ENCODE measurements at regions not wholly inside any gene's neighbourhood (a gene's known extent, or its start where the extent isn't known, plus 50 kb on each side); places are given as distances from the start of the nearest gene placed in this dataset.
"Not testable (repeated sequence)": the region's sequence is repeated elsewhere in the genome, so short reads cannot be mapped to it uniquely, and the experiment has no call there.

GRCh38 chr7:9552431-9552830 is 1119.0 kb downstream of the NXPH1 start:
- not testable (repeated sequence) for DNase-seq

- peak; percentile 42 for DNase-seq
These were observed 1124.4 kb downstream of the NXPH1 start for GRCh38 chr7:9557853-9558252.

- no peak for DNase-seq
These were observed 1142.3 kb downstream of the NXPH1 start for GRCh38 chr7:9575716-9576115.

GRCh38 chr7:9582824-9583223 is 1149.4 kb downstream of the NXPH1 start:
- DNase-seq = no peak

- no peak for DNase-seq
These were observed 1165.0 kb downstream of the NXPH1 start for GRCh38 chr7:9598411-9598810.

- DNase-seq = no peak
These were observed 1167.6 kb downstream of the NXPH1 start for GRCh38 chr7:9600974-9601373.

GRCh38 chr7:9603291-9603690 is 1169.9 kb downstream of the NXPH1 start:
- DNase-seq = no peak

- no peak for DNase-seq
These were observed 1175.2 kb downstream of the NXPH1 start for GRCh38 chr7:9608560-9608959.

- DNase-seq = not testable (repeated sequence)
These were observed 1187.5 kb downstream of the NXPH1 start for GRCh38 chr7:9620899-9621298.

GRCh38 chr7:9621306-9621902 is 1188.0 kb downstream of the NXPH1 start:
- not testable (repeated sequence) for DNase-seq

GRCh38 chr7:9621927-9622326 is 1188.5 kb downstream of the NXPH1 start:
- DNase-seq = no peak

GRCh38 chr7:9625953-9626352 is 1192.5 kb downstream of the NXPH1 start:
- DNase-seq = no peak

- DNase-seq = no peak
These were observed 1212.3 kb downstream of the NXPH1 start for GRCh38 chr7:9645756-9646155.

- peak; percentile 14 for DNase-seq
These were observed 1223.8 kb downstream of the NXPH1 start for GRCh38 chr7:9657257-9657656.

GRCh38 chr7:9671979-9672917 is 1238.8 kb downstream of the NXPH1 start:
- DNase-seq = no peak

- no peak for DNase-seq
These were observed 1247.3 kb downstream of the NXPH1 start for GRCh38 chr7:9680713-9681112.

GRCh38 chr7:9681284-9681683 is 1247.9 kb downstream of the NXPH1 start:
- no peak for DNase-seq

GRCh38 chr7:9691286-9691685 is 1257.9 kb downstream of the NXPH1 start:
- no peak for DNase-seq

- no peak for DNase-seq
These were observed 1265.0 kb downstream of the NXPH1 start for GRCh38 chr7:9698375-9698774.

GRCh38 chr7:9709216-9709615 is 1264.5 kb upstream of the PHF14 start:
- no peak for DNase-seq

- DNase-seq = no peak
These were observed 1262.3 kb upstream of the PHF14 start for GRCh38 chr7:9711259-9711918.

- no peak for DNase-seq
These were observed 1255.5 kb upstream of the PHF14 start for GRCh38 chr7:9718071-9718661.

- DNase-seq = no peak
These were observed 1254.4 kb upstream of the PHF14 start for GRCh38 chr7:9719303-9719702.

All from NCI-H446 treated with DMSO at 0.1 percent for 48 hours (cell line).